ENCODE measurements at regions not wholly inside any gene's neighbourhood (a gene's known extent, or its start where the extent isn't known, plus 50 kb on each side); places are given as distances from the start of the nearest gene placed in this dataset.

DNA sequence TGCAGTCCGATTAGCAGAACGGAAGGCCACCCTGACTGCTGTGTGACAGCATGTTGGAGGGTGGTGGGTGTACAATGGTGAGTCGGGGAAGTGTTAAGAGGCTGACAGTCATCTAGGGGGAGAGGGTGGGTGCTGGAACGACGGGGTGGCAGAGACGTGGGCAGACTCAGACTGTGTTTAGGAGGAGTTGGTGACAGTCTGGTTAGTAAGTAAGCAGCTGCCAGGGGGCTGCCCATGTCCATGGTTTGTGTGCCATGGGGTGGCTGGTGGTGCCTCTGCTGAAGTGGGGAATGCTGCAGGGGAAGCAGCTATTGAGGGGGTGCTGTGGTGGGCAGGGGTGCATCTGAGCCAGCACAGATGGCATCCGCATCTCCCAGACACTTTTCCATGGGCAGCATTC, 51.3 kb upstream of the BOD1 start:
- intact Hi-C loops (cut with micrococcal nuclease) = no loop called here

GRCh38 chr5:173668245-173668800, 51.9 kb upstream of the BOD1 start:
- intact Hi-C loops (cut with micrococcal nuclease) = no loop called here

DNA sequence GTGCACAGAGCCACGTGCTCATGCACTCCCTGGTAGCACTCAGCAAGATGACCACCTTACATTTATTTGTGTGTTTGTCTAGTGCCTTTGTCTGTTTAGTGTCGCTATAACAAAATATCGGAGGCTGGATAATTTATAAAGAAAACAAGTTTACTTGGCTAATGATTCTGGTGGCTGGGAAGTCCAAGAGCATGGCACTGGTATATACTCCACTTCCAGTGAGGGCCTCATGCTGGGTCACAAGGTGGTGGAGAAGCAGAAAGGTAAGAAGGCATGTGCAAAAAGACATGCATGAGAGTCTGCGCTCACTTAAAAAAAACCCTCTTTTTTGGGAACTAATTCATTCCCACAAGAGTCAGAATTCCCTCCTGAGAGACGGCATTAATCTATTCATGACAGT, 52.5 kb upstream of the BOD1 start:
- intact Hi-C loops (cut with micrococcal nuclease) = no loop called here

DNA sequence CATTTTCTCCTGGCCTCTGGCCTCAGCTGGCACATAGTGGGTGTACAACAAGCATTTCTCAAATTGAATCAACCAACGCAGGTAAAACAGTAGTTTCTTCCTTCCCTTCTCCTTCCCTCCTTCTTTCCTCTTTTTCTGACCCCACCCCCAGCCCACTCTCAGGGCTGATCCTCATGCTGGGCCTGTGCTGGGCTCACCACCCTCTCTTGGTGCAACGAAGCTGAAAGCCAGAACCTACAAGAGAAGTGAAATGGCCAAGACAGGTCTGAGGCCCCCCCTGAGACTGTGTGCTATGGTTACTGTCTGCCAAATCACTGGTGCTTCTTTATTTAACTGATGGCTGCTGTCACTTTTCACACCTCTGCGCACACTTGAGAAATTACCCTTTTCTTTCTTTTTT, 53.0 kb upstream of the BOD1 start:
- intact Hi-C loops (cut with micrococcal nuclease) = no loop called here

DNA sequence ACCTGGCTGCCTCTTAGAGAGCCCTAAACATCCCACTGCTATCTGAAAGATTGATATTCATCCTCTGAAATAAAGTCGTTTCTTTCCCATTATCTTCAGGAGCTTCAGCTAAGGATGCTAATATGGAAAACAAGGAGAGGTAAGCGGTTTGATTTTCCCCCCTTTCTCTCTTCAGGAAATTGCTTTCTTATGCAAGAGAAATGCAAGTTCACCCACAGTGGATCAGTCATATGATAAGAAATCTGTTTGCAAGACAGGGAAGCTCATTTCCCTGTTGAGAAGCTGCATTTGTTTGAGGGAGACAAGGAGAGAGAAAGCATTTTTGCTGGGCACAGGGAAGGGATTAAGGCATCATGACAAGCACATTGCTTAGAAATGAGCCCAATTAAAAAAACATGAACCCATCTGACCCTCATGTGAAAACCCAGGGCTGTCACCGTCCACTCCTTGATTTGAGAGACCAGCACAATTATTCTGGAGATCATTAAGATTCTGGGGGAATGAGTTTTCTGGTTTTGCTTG, 53.7 kb upstream of the BOD1 start:
- intact Hi-C loops (cut with micrococcal nuclease) = no loop called here

DNA sequence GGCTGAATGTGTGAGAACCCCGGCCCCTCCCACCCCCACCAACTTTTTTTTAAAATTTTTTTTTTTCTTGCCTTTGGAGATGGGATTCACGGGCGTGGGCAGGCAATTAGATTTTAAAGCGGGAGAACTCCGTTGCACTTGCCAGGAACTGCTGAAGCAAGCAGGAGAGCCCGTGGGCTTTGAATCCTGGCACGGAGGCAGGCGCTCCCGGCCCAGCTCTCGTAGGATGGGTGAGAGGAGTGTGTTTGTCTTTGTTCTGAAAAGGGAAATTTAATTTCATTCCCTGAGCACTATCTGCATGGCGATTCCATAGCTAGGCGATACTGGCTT, 54.3 kb upstream of the BOD1 start:
- intact Hi-C loops (cut with micrococcal nuclease) = no loop called here

- intact Hi-C loops (cut with micrococcal nuclease) = no loop called here
Measured at GRCh38 chr5:173671121-173671949, 54.9 kb upstream of the BOD1 start.

GRCh38 chr5:173672166-173672565, 55.7 kb upstream of the BOD1 start:
- intact Hi-C loops (cut with micrococcal nuclease) = no loop called here

- intact Hi-C loops (cut with micrococcal nuclease) = no loop called here
Measured at GRCh38 chr5:173672891-173673290, 56.4 kb upstream of the BOD1 start.

DNA sequence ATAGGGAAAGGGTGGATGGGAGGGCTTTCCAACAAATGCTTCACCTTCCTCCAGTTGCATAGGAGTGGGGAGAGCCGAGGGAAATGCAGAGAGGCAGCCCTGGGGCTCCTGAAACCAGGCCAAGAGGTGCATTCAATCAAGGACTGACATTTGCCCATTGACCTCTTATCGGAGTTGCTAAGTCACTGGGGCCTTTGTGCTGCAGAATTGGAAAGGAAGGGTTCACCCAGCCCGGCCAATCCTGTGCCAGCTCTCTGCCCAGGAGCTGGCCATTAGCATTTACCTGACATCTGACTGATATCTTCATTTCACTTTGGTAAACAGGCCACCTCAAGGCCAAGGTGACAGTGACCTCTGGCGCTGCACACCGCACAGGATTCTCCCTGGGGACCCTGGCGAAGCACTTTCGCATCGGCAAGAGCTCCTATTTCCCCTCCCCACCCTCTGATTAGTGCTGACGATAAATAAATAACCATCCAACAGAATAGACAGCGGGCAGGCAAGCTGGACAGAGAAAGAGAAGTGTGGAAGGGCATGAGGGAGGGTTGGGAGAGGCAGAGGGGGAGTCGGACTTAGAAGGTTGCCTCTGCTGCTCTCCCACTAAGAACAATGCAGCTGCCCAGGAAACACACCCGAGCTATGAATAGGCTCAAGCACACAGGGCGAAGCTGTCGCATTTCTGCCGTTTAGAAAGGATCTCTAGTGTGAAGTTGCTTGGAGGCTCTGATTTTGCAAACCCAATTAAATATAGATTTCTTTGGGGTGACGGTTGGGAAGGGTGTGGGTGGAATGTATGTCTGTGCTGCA, 57.0 kb upstream of the BOD1 start:
- intact Hi-C loops (cut with micrococcal nuclease) = no loop called here

DNA sequence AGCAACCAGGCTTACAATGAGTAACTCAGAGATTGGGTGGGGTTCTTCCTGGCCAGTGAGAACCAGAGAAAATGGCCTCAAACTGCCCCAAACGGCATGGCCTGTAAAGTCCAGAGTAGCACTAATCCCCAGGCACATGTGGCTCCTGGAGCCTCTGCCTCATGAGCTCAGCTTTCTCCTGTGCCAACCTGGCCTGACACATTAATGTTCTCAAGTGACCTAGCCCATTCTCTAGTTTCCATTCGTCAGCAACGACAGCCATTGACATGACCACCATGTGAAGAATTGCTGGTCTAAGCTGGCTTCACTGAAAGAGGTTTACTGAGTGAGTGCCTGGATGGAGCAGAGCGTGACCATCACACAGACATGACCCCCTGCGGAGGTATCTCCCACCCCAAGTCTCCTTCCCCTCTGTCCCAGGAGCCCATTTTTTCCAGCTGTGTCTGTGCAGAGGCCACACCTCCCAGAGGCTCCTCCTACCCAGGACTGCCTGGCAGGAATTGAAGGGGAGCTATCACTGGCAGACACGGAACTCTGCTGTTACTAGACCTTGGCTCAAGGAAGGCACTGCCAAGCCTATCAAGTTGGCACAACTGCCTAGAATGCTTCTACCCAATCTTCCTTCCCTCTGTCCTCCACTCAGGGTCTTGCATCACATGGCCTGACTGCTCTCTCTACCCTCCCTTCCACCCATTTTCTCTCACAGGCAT, 59.0 kb upstream of the BOD1 start:
- intact Hi-C loops (cut with micrococcal nuclease) = no loop called here

- intact Hi-C loops (cut with micrococcal nuclease) = no loop called here
Measured at GRCh38 chr5:173676375-173676774, 59.9 kb upstream of the BOD1 start.

DNA sequence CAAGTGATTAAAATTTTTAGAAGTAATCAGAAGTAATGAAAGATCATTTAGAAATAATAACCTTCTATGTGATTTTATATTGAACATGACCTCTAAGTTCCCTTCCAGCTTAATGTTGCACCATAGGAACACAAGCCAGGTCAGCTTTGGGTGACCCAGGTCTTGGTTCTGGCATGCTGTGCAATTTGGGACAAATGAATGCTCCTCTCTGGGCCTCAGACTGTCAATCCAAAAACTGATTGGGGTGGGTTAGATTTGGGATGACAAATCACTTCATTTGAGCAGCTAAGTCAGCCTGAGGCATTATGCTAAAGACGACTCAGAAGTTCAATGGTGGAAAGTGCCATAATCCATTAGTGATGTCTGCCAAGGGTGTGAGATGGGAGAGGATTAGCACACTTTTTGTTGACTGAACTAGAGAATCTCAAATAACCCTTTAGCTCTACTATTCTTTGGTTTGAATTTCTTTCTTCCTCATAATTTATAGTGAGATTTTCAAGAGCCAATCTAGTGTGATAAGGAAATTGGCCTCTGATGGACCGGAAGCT, 60.7 kb upstream of the BOD1 start:
- intact Hi-C loops (cut with micrococcal nuclease) = no loop called here

- intact Hi-C loops (cut with micrococcal nuclease) = loop anchor here (5.0 kb wide), 1 partner anchor 237 kb away; no protein-coding TSS in a partner anchor
Measured at GRCh38 chr5:173679909-173680630, 63.6 kb upstream of the BOD1 start.

- intact Hi-C loops (cut with micrococcal nuclease) = loop anchor here (5.0 kb wide), 1 partner anchor 237 kb away; no protein-coding TSS in a partner anchor
Measured at GRCh38 chr5:173680660-173681242, 64.3 kb upstream of the BOD1 start.

- intact Hi-C loops (cut with micrococcal nuclease) = loop anchor here (5.0 kb wide), 1 partner anchor 235 kb away; no protein-coding TSS in a partner anchor
Measured at GRCh38 chr5:173682313-173682712, 65.9 kb upstream of the BOD1 start.

DNA sequence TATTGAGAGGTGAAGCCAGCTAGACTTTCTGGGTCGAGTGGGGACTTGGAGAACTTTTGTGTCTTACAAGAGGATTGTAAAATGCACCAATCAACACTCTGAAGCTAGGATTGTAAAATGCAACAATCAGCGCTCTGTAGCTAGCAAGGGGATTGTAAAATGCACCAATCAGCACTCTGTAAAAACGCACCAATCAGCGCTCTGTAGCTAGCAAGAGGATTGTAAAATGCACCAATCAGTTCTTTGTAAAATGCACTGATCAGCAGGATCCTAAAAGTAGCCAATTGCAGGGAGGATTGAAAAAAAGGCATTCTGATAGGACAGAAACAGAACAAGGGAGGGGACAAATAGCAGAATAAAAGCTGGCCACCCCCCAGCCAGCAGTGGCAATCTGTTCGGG, 68.1 kb upstream of the BOD1 start:
- intact Hi-C loops (cut with micrococcal nuclease) = loop anchor here (5.0 kb wide), 1 partner anchor 233 kb away; no protein-coding TSS in a partner anchor

- intact Hi-C loops (cut with micrococcal nuclease) = no loop called here
Measured at GRCh38 chr5:173686950-173687349, 70.5 kb upstream of the BOD1 start.

GRCh38 chr5:173688703-173689102, 72.3 kb upstream of the BOD1 start:
- intact Hi-C loops (cut with micrococcal nuclease) = no loop called here

DNA sequence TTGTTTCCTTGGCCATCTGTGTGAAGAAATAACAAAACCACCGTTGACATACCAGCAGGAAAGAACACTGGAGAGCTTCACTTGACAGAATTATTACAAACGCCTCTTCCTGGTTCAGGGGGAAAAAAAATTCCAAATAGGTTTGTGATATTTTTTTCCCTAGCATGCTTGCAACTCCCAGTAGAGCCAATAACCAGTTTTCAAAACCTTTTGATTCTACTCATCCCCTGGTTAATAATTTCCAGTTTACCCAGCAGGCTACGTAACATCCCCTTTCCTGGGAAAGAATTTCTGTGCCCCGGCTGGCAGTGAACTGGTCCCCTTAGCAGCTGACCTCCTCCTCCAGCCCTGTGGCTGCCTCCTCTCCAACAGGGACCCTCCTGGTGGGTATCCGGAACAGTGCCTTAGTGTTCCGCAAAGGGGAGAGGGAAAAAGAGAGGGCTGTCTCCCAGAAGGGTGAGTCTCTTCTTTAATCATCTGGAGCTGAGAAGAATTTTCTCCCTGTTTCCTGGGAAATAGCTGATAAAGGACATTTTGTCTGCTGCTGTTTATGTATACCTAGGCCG, 72.8 kb upstream of the BOD1 start:
- intact Hi-C loops (cut with micrococcal nuclease) = no loop called here

Measured in T-helper 1 cell treated with Interleukin-12 subunit alpha and Interleukin-12 subunit beta and Interleukin-4 antibody, amounts not matched to agents 30 ng/mL and 1 ng/mL, for 36 hours (primary cell).